Smooth muscle cell (in vitro differentiated cells): ENCODE measurements at regions not wholly inside any gene's neighbourhood (a gene's known extent, or its start where the extent isn't known, plus 50 kb on each side); places are given as distances from the start of the nearest gene placed in this dataset.

Experiments used
- DNase-seq: peaks from one replicate; lab custom pipeline; 2025; ENCODE audit not compliant: unreplicated experiment; lab: John Stamatoyannopoulos, UW
- H2AFZ ChIP-seq: fragments of 200-600 bp; sonication (generic); 2 replicates; pipeline ENCODE4 v1.6.0; 2016; ENCODE audit warnings: antibody characterized with exemption, low read depth, mild to moderate bottlenecking
- H3F3A ChIP-seq: fragments of 200-600 bp; sonication (generic); 2 replicates; pipeline ENCODE4 v1.6.0; 2017; ENCODE audit warnings: antibody characterized with exemption, low read depth
- H3K27ac ChIP-seq: fragments of 200-600 bp; sonication (generic); 2 replicates; pipeline ENCODE4 v1.5.1; 2016; ENCODE audit warnings: low read depth, mild to moderate bottlenecking
- H3K27me3 ChIP-seq: fragments of 200-600 bp; sonication (generic); 2 replicates; pipeline ENCODE4 v1.6.1; 2016; ENCODE audit warnings: low read depth, mild to moderate bottlenecking
- H3K36me3 ChIP-seq: fragments of 200-600 bp; sonication (generic); 2 replicates; pipeline ENCODE4 v1.5.1; 2016; ENCODE audit warnings: low read depth
- H3K4me1 ChIP-seq: fragments of 200-600 bp; sonication (generic); 2 replicates; pipeline ENCODE4 v1.5.1; 2016; ENCODE audit warnings: low read depth
- H3K4me2 ChIP-seq: fragments of 200-600 bp; sonication (generic); 2 replicates; pipeline ENCODE4 v1.6.0; 2016; ENCODE audit warnings: mild to moderate bottlenecking
- H3K4me3 ChIP-seq: fragments of 200-600 bp; sonication (generic); 2 replicates; pipeline ENCODE4 v1.5.1; 2016; ENCODE audit warnings: mild to moderate bottlenecking
- H3K79me2 ChIP-seq: fragments of 200-600 bp; sonication (generic); 2 replicates; pipeline ENCODE4 v1.6.0; 2016; ENCODE audit warnings: low read depth, mild to moderate bottlenecking
- H3K9ac ChIP-seq: fragments of 200-600 bp; sonication (generic); 2 replicates; pipeline ENCODE4 v1.6.0; 2016; ENCODE audit warnings: low read depth
- H3K9me3 ChIP-seq: fragments of 200-600 bp; sonication (generic); replicated peaks from 2 replicates; pipeline ENCODE4 v1.5.1; 2016; ENCODE audit warnings: low read depth
- H4K20me1 ChIP-seq: fragments of 200-600 bp; sonication (generic); 2 replicates; pipeline ENCODE4 v1.6.0; 2016; ENCODE audit warnings: low read depth
- WGBS: methylation state at CpG from one replicate; pipeline ENCODE4 v1.1.7; 2016; ENCODE audit warnings: low lambda C conversion rate; 5-methylcytosine and 5-hydroxymethylcytosine counted together
- TF ChIP-seq, protein P1 (sequence below): fragments of 200-600 bp; sonication (generic); IDR thresholded peaks from 2 replicates; pipeline ENCODE4 v1.5.1; 2017; ENCODE audit warnings: borderline replicate concordance, mild to moderate bottlenecking, antibody characterized with exemption; ENCODE audit not compliant: insufficient read depth, poor library complexity, severe bottlenecking

DNA sequence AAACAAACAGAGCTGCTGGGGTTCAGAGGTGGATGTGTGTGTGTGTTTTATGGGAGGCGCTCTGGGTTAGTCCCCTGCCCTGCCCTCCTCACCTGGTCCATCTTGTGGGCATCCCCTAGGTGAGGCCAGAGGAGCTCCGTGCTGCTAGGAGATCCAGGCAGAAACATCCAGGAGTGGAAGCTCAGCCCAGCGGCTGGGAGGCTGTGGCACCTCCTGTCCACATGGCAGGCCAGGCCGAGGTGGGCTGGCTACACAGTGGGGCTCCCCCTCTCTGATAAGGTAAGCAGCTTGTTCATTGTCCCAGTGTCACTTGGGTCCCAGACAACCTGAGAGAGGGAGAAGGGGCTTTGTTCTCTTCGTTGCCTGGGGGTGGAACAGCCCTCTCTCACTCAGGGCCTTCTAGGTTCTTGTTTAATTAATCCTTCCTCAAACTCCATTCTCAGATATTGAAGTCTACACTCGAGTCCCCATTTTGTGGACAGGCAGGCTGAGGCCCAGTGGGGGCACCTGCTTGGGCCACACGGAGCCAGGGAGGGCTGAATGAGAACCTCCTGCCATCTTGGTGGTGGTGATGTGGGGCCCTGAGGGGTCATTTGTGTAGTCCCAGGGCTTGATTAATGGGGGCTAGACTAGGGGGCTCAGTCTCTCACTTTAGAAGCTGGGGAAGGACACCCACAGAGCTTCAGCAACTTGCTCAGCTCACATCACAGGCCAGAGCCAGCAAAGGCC, 216.8 kb upstream of the GPR26 start:
- H3K27me3 ChIP-seq, result peaks cover 4% of the 10 kb centered on the region
- H3K9ac ChIP-seq, result no peak overlapping the region
- TF ChIP-seq, protein P1, sequence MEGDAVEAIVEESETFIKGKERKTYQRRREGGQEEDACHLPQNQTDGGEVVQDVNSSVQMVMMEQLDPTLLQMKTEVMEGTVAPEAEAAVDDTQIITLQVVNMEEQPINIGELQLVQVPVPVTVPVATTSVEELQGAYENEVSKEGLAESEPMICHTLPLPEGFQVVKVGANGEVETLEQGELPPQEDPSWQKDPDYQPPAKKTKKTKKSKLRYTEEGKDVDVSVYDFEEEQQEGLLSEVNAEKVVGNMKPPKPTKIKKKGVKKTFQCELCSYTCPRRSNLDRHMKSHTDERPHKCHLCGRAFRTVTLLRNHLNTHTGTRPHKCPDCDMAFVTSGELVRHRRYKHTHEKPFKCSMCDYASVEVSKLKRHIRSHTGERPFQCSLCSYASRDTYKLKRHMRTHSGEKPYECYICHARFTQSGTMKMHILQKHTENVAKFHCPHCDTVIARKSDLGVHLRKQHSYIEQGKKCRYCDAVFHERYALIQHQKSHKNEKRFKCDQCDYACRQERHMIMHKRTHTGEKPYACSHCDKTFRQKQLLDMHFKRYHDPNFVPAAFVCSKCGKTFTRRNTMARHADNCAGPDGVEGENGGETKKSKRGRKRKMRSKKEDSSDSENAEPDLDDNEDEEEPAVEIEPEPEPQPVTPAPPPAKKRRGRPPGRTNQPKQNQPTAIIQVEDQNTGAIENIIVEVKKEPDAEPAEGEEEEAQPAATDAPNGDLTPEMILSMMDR, result no peak
- H3K27ac ChIP-seq, result no peak overlapping the region
- H4K20me1 ChIP-seq, result no peaks in the 10 kb centered on the region
- H2AFZ ChIP-seq, result no peak overlapping the region
- WGBS, result 92% methylated on average over 7 of the region's 7 CpGs
- no peaks in the 10 kb centered on the region for H3K79me2 ChIP-seq
- no peaks in the 10 kb centered on the region for H3K4me1 ChIP-seq
- H3K4me2 ChIP-seq, result no peak overlapping the region
- no peaks in the 10 kb centered on the region for H3K9me3 ChIP-seq
- no peaks in the 10 kb centered on the region for H3F3A ChIP-seq
- no peak overlapping the region for H3K4me3 ChIP-seq
- DNase-seq, result no peak
- H3K36me3 ChIP-seq, result no peaks in the 10 kb centered on the region

DNA sequence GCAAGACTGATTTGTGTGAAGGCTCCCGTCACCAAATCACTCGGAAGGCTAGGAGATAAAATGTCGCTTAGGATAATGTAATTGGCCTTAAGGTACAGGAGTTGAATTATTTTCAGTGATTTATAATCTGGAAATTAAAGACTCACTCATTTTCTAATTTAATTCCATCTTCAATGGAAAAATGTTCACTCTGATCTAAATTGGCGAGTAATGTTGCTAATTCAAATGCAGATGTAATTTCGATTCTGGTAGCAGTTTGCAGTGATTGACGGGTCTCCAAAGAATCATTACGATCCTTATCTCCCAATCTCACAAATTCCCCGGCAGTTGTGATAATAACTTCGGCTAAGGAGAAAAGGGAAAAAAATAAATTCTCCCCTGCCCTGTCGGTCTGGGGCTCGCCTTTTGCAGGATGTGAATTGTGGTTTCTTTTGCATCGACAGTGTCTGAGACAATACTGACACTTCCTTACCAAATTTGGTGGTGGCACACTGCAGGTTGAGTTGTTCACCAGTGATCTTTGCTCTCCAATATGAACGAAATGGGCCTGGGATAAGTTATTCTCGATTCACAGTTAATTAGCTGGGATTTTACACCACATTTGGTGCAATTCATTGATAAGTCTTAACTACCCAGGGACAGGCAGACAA, 215.1 kb upstream of the GPR26 start:
- 85% methylated on average over 14 of the region's 14 CpGs for WGBS
- Histone ChIP-seq H3K36me3 (no peaks in the 10 kb centered on the region), H3K27me3 (peaks cover 4% of the 10 kb centered on the region)

DNA sequence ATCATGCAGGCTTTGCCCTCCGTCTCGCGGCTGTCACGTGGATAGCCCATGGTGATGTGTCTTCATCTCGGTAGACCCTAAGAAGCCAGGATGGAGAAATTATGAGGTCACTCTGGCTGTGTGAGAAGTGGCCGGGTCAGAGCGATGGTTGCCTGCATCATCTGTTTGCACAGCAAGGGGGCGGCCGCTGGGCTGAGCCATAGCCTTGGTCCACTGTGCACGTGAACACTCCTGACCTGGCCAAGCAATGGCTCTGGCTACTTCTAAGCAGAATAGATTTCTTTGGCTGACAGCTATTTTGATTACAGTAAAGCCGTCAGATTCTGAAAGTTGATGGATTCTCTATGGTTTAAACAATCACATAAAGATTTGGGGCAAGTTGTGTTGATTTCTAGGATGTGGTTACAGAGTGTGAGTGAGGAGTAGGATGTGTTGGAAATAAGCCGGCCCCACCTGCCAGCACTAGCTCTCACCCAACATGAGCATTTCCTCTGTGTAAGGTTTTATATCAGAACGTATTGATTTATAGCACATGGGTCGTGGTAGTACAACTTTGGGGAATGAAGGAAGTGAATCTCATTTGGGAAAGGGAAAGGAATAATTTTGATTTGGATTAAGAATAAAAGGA, 214.4 kb upstream of the GPR26 start:
- no peak overlapping the region for H3K4me2 ChIP-seq
- H3F3A ChIP-seq, result no peaks in the 10 kb centered on the region
- H3K27me3 ChIP-seq, result peaks cover 4% of the 10 kb centered on the region
- H3K4me1 ChIP-seq, result no peaks in the 10 kb centered on the region
- TF ChIP-seq, protein P1, result no peak
- H3K4me3 ChIP-seq, result no peak overlapping the region
- no peaks in the 10 kb centered on the region for H4K20me1 ChIP-seq
- no peaks in the 10 kb centered on the region for H3K79me2 ChIP-seq
- H3K36me3 ChIP-seq, result no peaks in the 10 kb centered on the region
- no peak for DNase-seq
- 91% methylated on average over 14 of the region's 14 CpGs for WGBS
- no peak overlapping the region for H2AFZ ChIP-seq
- no peak overlapping the region for H3K27ac ChIP-seq
- H3K9me3 ChIP-seq, result no peaks in the 10 kb centered on the region
- H3K9ac ChIP-seq, result no peak overlapping the region

More for the DNA sequence above, 215.1 kb upstream of the GPR26 start:
- Histone ChIP-seq H3K4me1 (no peaks in the 10 kb centered on the region), H3K4me3 (no peak overlapping the region), H2AFZ (no peak overlapping the region), H4K20me1 (no peaks in the 10 kb centered on the region), H3K9ac (no peak overlapping the region), H3K4me2 (no peak overlapping the region), H3K79me2 (no peaks in the 10 kb centered on the region), H3F3A (no peaks in the 10 kb centered on the region), H3K9me3 (no peaks in the 10 kb centered on the region), H3K27ac (no peak overlapping the region)
- TF ChIP-seq, protein P1, result no peak
- DNase-seq, result no peak
